Mesenchymal stem cell (in vitro differentiated cells and primary cell): ENCODE measurements at regions not wholly inside any gene's neighbourhood (a gene's known extent, or its start where the extent isn't known, plus 50 kb on each side); places are given as distances from the start of the nearest gene placed in this dataset.

Experiments
- DNase-seq: peaks from one replicate; pipeline ENCODE4 v3.0.0-alpha.2; 2013
- H2AFZ ChIP-seq: one replicate; pipeline ENCODE4 v1.6.1; 2013; ENCODE audit warnings: low read depth, mild to moderate bottlenecking, control low read depth, inconsistent platforms, low read length, moderate library complexity
- H2AK5ac ChIP-seq: 2 replicates; pipeline ENCODE4 v1.6.1; 2013; ENCODE audit warnings: low read length, moderate library complexity, mild to moderate bottlenecking, inconsistent platforms; ENCODE audit not compliant: severe bottlenecking
- H2BK120ac ChIP-seq: one replicate; pipeline ENCODE4 v1.6.1; 2013; ENCODE audit warnings: low read depth, mild to moderate bottlenecking, inconsistent platforms, low read length, moderate library complexity
- H2BK12ac ChIP-seq, 2 experiments: one replicate each; pipeline ENCODE4 v1.6.1; 2013; ENCODE audit warnings: inconsistent platforms in 2 of 2, low read length in 2 of 2, mild to moderate bottlenecking in 2 of 2, moderate library complexity in 2 of 2, control low read depth in 1 of 2
- H2BK15ac ChIP-seq: one replicate; pipeline ENCODE4 v1.6.1; 2013; ENCODE audit warnings: mild to moderate bottlenecking, low read depth, inconsistent platforms; ENCODE audit not compliant: poor library complexity, severe bottlenecking
- H2BK5ac ChIP-seq: 2 replicates; pipeline ENCODE4 v1.6.1; 2013; ENCODE audit warnings: low read depth, mild to moderate bottlenecking, low read length, control low read depth, inconsistent platforms; ENCODE audit not compliant: poor library complexity, severe bottlenecking
- H3K14ac ChIP-seq, 2 experiments: one replicate each; pipeline ENCODE4 v1.6.1; 2013; ENCODE audit warnings: inconsistent platforms in 2 of 2, low read length in 2 of 2, control low read depth in 1 of 2, mild to moderate bottlenecking in 1 of 2, moderate library complexity in 1 of 2
- H3K18ac ChIP-seq, 2 experiments: one replicate each; pipeline ENCODE4 v1.6.1; 2013; ENCODE audit warnings: inconsistent platforms in 2 of 2, low read length in 2 of 2, control low read depth in 1 of 2, low read depth in 1 of 2, mild to moderate bottlenecking in 1 of 2
- H3K23ac ChIP-seq, 2 experiments: one replicate each; pipeline ENCODE4 v1.6.1; 2013; ENCODE audit warnings: inconsistent platforms in 2 of 2, low read length in 2 of 2, mild to moderate bottlenecking in 2 of 2, moderate library complexity in 2 of 2, control low read depth in 1 of 2
- H3K27ac ChIP-seq: 2 replicates; pipeline ENCODE4 v1.5.1; 2013; ENCODE audit warnings: mild to moderate bottlenecking, moderate library complexity, low read length, control low read depth, inconsistent platforms; ENCODE audit not compliant: poor library complexity, severe bottlenecking
- H3K27me3 ChIP-seq, 2 experiments: 2 replicates each; pipeline versions ENCODE4 v1.6.1 to v1.7.0; 2013; ENCODE audit warnings: low read length in 2 of 2, mild to moderate bottlenecking in 2 of 2, moderate library complexity in 2 of 2, control low read depth in 1 of 2, inconsistent platforms in 1 of 2; ENCODE audit not compliant: control insufficient read depth in 1 of 2, insufficient read depth in 1 of 2
- H3K36me3 ChIP-seq, 2 experiments: 2 replicates each; pipeline versions ENCODE4 v1.6.1 to v1.7.0; 2013; ENCODE audit warnings: low read length in 2 of 2, control low read depth in 1 of 2, inconsistent platforms in 1 of 2, low read depth in 1 of 2, mild to moderate bottlenecking in 1 of 2; ENCODE audit not compliant: insufficient read depth in 2 of 2, control insufficient read depth in 1 of 2
- H3K4ac ChIP-seq, 2 experiments: one replicate each; pipeline ENCODE4 v1.6.1; 2013; ENCODE audit warnings: inconsistent platforms in 2 of 2, low read length in 2 of 2, mild to moderate bottlenecking in 2 of 2, moderate library complexity in 2 of 2, control low read depth in 1 of 2, low read depth in 1 of 2
- H3K4me1 ChIP-seq: 2 replicates; pipeline ENCODE4 v1.6.1; 2013; ENCODE audit warnings: low read depth, low read length, control low read depth; ENCODE audit not compliant: control insufficient read depth, insufficient read depth
- H3K4me2 ChIP-seq: 2 replicates; pipeline ENCODE4 v1.6.1; 2013; ENCODE audit warnings: low read length, mild to moderate bottlenecking, inconsistent platforms; ENCODE audit not compliant: poor library complexity, severe bottlenecking
- H3K4me3 ChIP-seq, 2 experiments: 2 replicates each; pipeline versions ENCODE4 v1.5.1 to v1.7.0; 2013; ENCODE audit warnings: low read length in 2 of 2, mild to moderate bottlenecking in 2 of 2, control low read depth in 1 of 2, low read depth in 1 of 2; ENCODE audit not compliant: insufficient read depth in 1 of 2
- H3K79me1 ChIP-seq: replicated peaks from 2 replicates; pipeline ENCODE4 v1.6.1; 2013; ENCODE audit warnings: mild to moderate bottlenecking, control low read depth, low read length, inconsistent platforms; ENCODE audit not compliant: poor library complexity, severe bottlenecking
- H3K9ac ChIP-seq: 2 replicates; pipeline ENCODE4 v1.7.0; 2013; ENCODE audit warnings: mild to moderate bottlenecking, low read length, moderate library complexity
- H3K9me3 ChIP-seq: 2 replicates; pipeline ENCODE4 v1.7.0; 2013; ENCODE audit warnings: mild to moderate bottlenecking, low read length; ENCODE audit not compliant: control insufficient read depth
- H4K8ac ChIP-seq: one replicate; pipeline ENCODE4 v1.6.1; 2013; ENCODE audit warnings: inconsistent platforms, mild to moderate bottlenecking, low read length, moderate library complexity
- H4K91ac ChIP-seq: one replicate; pipeline ENCODE4 v1.6.1; 2013; ENCODE audit warnings: mild to moderate bottlenecking, low read length, inconsistent platforms
- WGBS: methylation state at CpG from one replicate; pipeline ENCODE4 v1.1.7; 2013; ENCODE audit warnings: mixed read lengths; 5-methylcytosine and 5-hydroxymethylcytosine counted together

- Histone ChIP-seq H3K4me1 (no peaks in the 10 kb centered on the region), H3K36me3 (no peaks in the 10 kb centered on the region), H2BK5ac (no peak overlapping the region), H3K4me3 (no peak overlapping the region), H3K9me3 (no peaks in the 10 kb centered on the region), H3K27me3 (peaks cover 1 to 5% of the 10 kb centered on the region in 2 experiments), H4K91ac (no peak overlapping the region), H2BK120ac (no peak overlapping the region), H3K4me2 (no peak overlapping the region), H3K14ac (no peak overlapping the region), H4K8ac (no peak overlapping the region), H2BK12ac (no peak overlapping the region), H3K18ac (no peak overlapping the region), H3K4ac (no peak overlapping the region), H3K23ac (no peak overlapping the region), H2AFZ (no peak overlapping the region), H2AK5ac (no peak overlapping the region), H3K9ac (no peak overlapping the region), H3K79me1 (no peaks in the 10 kb centered on the region), H3K27ac (no peak overlapping the region), H2BK15ac (no peak overlapping the region)
- 88% methylated on average over 1 of the region's 3 CpGs for WGBS
- no peak for DNase-seq
Observed at GRCh38 chr9:82613498-82613897, 449.4 kb downstream of the RASEF start.

- Histone ChIP-seq H3K9ac (no peak overlapping the region), H3K18ac (no peak overlapping the region), H2AK5ac (no peak overlapping the region), H4K91ac (no peak overlapping the region), H3K27ac (no peak overlapping the region), H3K4me3 (no peak overlapping the region), H3K27me3 (no peaks in the 10 kb centered on the region), H3K4ac (no peak overlapping the region), H3K36me3 (no peaks in the 10 kb centered on the region), H2BK5ac (no peak overlapping the region), H3K23ac (no peak overlapping the region), H4K8ac (no peak overlapping the region), H2AFZ (no peak overlapping the region), H3K9me3 (no peaks in the 10 kb centered on the region), H3K4me1 (no peaks in the 10 kb centered on the region), H2BK12ac (no peak overlapping the region), H3K4me2 (no peak overlapping the region), H2BK120ac (no peak overlapping the region), H3K14ac (no peak overlapping the region), H3K79me1 (no peaks in the 10 kb centered on the region), H2BK15ac (no peak overlapping the region)
- DNase-seq: no peak
- 91% methylated on average over 3 of the region's 3 CpGs for WGBS
Observed at GRCh38 chr9:82616545-82616944, 446.4 kb downstream of the RASEF start.

GRCh38 chr9:82621447-82621846, 441.5 kb downstream of the RASEF start:
- no peak overlapping the region for H2BK120ac ChIP-seq
- no peak overlapping the region for H3K4ac ChIP-seq
- no peak overlapping the region for H2BK15ac ChIP-seq
- no peak overlapping the region for H3K9ac ChIP-seq
- H2BK5ac ChIP-seq: no peak overlapping the region
- 71% methylated on average over 1 of the region's 1 CpG for WGBS
- no peak overlapping the region for H3K4me2 ChIP-seq
- H4K8ac ChIP-seq: no peak overlapping the region
- DNase-seq: peak; percentile 11
- no peaks in the 10 kb centered on the region for H3K9me3 ChIP-seq
- H2AFZ ChIP-seq: no peak overlapping the region
- no peak overlapping the region for H3K23ac ChIP-seq
- H4K91ac ChIP-seq: no peak overlapping the region
- no peak overlapping the region for H3K14ac ChIP-seq
- H3K79me1 ChIP-seq: no peaks in the 10 kb centered on the region
- H2BK12ac ChIP-seq: no peak overlapping the region
- no peak overlapping the region for H3K18ac ChIP-seq
- H3K36me3 ChIP-seq: no peaks in the 10 kb centered on the region
- no peaks in the 10 kb centered on the region for H3K27me3 ChIP-seq
- no peaks in the 10 kb centered on the region for H3K4me1 ChIP-seq
- H2AK5ac ChIP-seq: no peak overlapping the region
- no peak overlapping the region for H3K4me3 ChIP-seq
- no peak overlapping the region for H3K27ac ChIP-seq

- Histone ChIP-seq H3K4me1 (no peaks in the 10 kb centered on the region), H2BK12ac (no peak overlapping the region), H2AFZ (no peak overlapping the region), H3K14ac (peak overlapping the region in 1 of 2 experiments; percentile 0), H3K4ac (no peak overlapping the region), H4K8ac (no peak overlapping the region), H3K9me3 (peaks cover 40% of the 10 kb centered on the region), H4K91ac (no peak overlapping the region), H3K4me3 (no peak overlapping the region), H3K36me3 (no peaks in the 10 kb centered on the region), H3K23ac (no peak overlapping the region), H2BK120ac (no peak overlapping the region), H2BK5ac (no peak overlapping the region), H3K4me2 (no peak overlapping the region), H3K18ac (no peak overlapping the region), H2BK15ac (no peak overlapping the region), H3K79me1 (no peaks in the 10 kb centered on the region), H3K27me3 (no peaks in the 10 kb centered on the region), H3K27ac (no peak overlapping the region), H2AK5ac (no peak overlapping the region), H3K9ac (no peak overlapping the region)
- WGBS: 88% methylated on average over 3 of the region's 3 CpGs
- no peak for DNase-seq
Observed at GRCh38 chr9:82637368-82637767, 425.6 kb downstream of the RASEF start.
